ENCODE measurements at regions not wholly inside any gene's neighbourhood (a gene's known extent, or its start where the extent isn't known, plus 50 kb on each side); places are given as distances from the start of the nearest gene placed in this dataset.

- no peak for TF ChIP-seq POLR2AphosphoS5 (IDR thresholded peaks at IDR 0.05; ENCODE audit: insufficient read depth, low read depth, low read length)
- no peak for TF ChIP-seq EZH2 (IDR thresholded peaks at IDR 0.05; ENCODE audit: borderline replicate concordance, low read depth, low read length, severe bottlenecking)
- TF ChIP-seq, protein P1, sequence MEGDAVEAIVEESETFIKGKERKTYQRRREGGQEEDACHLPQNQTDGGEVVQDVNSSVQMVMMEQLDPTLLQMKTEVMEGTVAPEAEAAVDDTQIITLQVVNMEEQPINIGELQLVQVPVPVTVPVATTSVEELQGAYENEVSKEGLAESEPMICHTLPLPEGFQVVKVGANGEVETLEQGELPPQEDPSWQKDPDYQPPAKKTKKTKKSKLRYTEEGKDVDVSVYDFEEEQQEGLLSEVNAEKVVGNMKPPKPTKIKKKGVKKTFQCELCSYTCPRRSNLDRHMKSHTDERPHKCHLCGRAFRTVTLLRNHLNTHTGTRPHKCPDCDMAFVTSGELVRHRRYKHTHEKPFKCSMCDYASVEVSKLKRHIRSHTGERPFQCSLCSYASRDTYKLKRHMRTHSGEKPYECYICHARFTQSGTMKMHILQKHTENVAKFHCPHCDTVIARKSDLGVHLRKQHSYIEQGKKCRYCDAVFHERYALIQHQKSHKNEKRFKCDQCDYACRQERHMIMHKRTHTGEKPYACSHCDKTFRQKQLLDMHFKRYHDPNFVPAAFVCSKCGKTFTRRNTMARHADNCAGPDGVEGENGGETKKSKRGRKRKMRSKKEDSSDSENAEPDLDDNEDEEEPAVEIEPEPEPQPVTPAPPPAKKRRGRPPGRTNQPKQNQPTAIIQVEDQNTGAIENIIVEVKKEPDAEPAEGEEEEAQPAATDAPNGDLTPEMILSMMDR (IDR thresholded peaks at IDR 0.05; ENCODE audit: extremely low read depth in 1 of 2, insufficient read depth in 1 of 2, low read depth in 1 of 2, low read length in 2 of 2) = no peak
- no peak for TF ChIP-seq GATA2 (IDR thresholded peaks at IDR 0.05; ENCODE audit: insufficient read depth, insufficient read length, low read depth, low read length)
- no peak for TF ChIP-seq JUN (IDR thresholded peaks at IDR 0.05; ENCODE audit: borderline replicate concordance, insufficient read depth, insufficient read length, low read depth)
- no peak for TF ChIP-seq POLR2A (IDR thresholded peaks at IDR 0.05; ENCODE audit: low read depth, low read length)
- no peak for TF ChIP-seq MYC (IDR thresholded peaks at IDR 0.05; ENCODE audit: low read depth, low read length)
Observed at GRCh38 chr4:22253431-22253830, 262.4 kb downstream of the ADGRA3 start.

All from endothelial cell of umbilical vein (primary cell).